IMR-90 (cell line): ENCODE measurements at regions not wholly inside any gene's neighbourhood (a gene's known extent, or its start where the extent isn't known, plus 50 kb on each side); places are given as distances from the start of the nearest gene placed in this dataset.

Source experiments
- ATAC-seq: fragments of 200-7000 bp; cut with Tn5 transposase; 2 replicates; pipeline ENCODE4 v1.9.1; 2020; ENCODE audit warnings: low read depth, mild to moderate bottlenecking, moderate library complexity
- BruUV-seq: library from RNA; stranded (reverse); fragments of 400-500 nt; replicated peaks from 2 replicates; lab custom pipeline; 2021; lab: Mats Ljungman, UMichigan
- CTCF ChIA-PET: fragments of 300-600 bp; formaldehyde crosslinking; extraction: SDS; loops from one replicate; lab custom pipeline; 2021; ENCODE audit warnings: antibody characterized with exemption; lab: Yijun Ruan, JAX
- POLR2A ChIA-PET: fragments of 300-600 bp; sonication (Branson Sonifier 250); formaldehyde crosslinking; loops from one replicate; lab custom pipeline; 2022; ENCODE audit warnings: antibody characterized with exemption; ENCODE audit not compliant: unreplicated experiment; lab: Charles Lee
- DNase-seq: peaks from one replicate; pipeline ENCODE4 v3.0.0; 2013
- H2AFZ ChIP-seq: replicated peaks from 2 replicates; pipeline ENCODE3; 2013; ENCODE audit warnings: low read length, mild to moderate bottlenecking; ENCODE audit not compliant: poor library complexity
- H2AK5ac ChIP-seq: 2 replicates; pipeline ENCODE4 v1.6.1; 2013; ENCODE audit warnings: low read depth, low read length, inconsistent platforms
- H2AK9ac ChIP-seq: replicated peaks from 2 replicates; pipeline ENCODE3; 2013; ENCODE audit warnings: mild to moderate bottlenecking, low read depth, low read length, moderate library complexity; ENCODE audit not compliant: poor library complexity
- H2BK120ac ChIP-seq: 2 replicates; pipeline ENCODE4 v1.6.1; 2013; ENCODE audit warnings: low read depth, low read length, inconsistent platforms
- H2BK15ac ChIP-seq: 3 replicates; pipeline ENCODE4 v1.6.1; 2013; ENCODE audit warnings: low read depth, low read length, inconsistent platforms
- H2BK20ac ChIP-seq: 2 replicates; pipeline ENCODE4 v1.6.1; 2013; ENCODE audit warnings: low read depth, mild to moderate bottlenecking, inconsistent platforms, low read length, moderate library complexity
- H2BK5ac ChIP-seq: 2 replicates; pipeline ENCODE4 v1.6.1; 2013; ENCODE audit warnings: mild to moderate bottlenecking, low read depth, low read length, inconsistent platforms; ENCODE audit not compliant: poor library complexity, severe bottlenecking
- H3K14ac ChIP-seq: replicated peaks from 2 replicates; pipeline ENCODE4 v1.6.1; 2013; ENCODE audit warnings: low read depth, low read length, inconsistent platforms
- H3K18ac ChIP-seq: 2 replicates; pipeline ENCODE4 v1.6.1; 2013; ENCODE audit warnings: low read depth, low read length, control low read depth
- H3K23ac ChIP-seq: 2 replicates; pipeline ENCODE4 v1.6.1; 2013; ENCODE audit warnings: low read depth, low read length, inconsistent platforms
- H3K27ac ChIP-seq: 2 replicates; pipeline ENCODE4 v1.5.1; 2013; ENCODE audit warnings: mild to moderate bottlenecking, control low read depth, low read length; ENCODE audit not compliant: insufficient read depth
- H3K27me3 ChIP-seq: 2 replicates; pipeline ENCODE4 v1.6.1; 2013; ENCODE audit warnings: low read length; ENCODE audit not compliant: control insufficient read depth, insufficient read depth
- H3K36me3 ChIP-seq: 2 replicates; pipeline ENCODE4 v1.6.1; 2013; ENCODE audit warnings: low read length, mixed read lengths; ENCODE audit not compliant: control insufficient read depth, insufficient read depth
- H3K4ac ChIP-seq: 2 replicates; pipeline ENCODE4 v1.6.1; 2013; ENCODE audit warnings: low read depth, low read length, inconsistent platforms
- H3K4me1 ChIP-seq: 2 replicates; pipeline ENCODE4 v1.6.1; 2013; ENCODE audit warnings: low read length, mixed read lengths; ENCODE audit not compliant: control insufficient read depth, insufficient read depth
- H3K4me2 ChIP-seq: 2 replicates; pipeline ENCODE4 v1.6.1; 2013; ENCODE audit warnings: low read depth, mild to moderate bottlenecking, control low read depth, low read length, moderate library complexity
- H3K4me3 ChIP-seq: 2 replicates; pipeline ENCODE4 v1.5.1; 2013; ENCODE audit warnings: low read depth, mild to moderate bottlenecking, control low read depth, low read length, moderate library complexity; ENCODE audit not compliant: insufficient read depth
- H3K56ac ChIP-seq: 2 replicates; pipeline ENCODE4 v1.6.1; 2013; ENCODE audit warnings: low read length, inconsistent platforms; ENCODE audit not compliant: insufficient read depth; ENCODE audit errors: extremely low read depth
- H3K79me1 ChIP-seq, 2 experiments: 2 replicates each; pipeline ENCODE4 v1.6.1; 2013; ENCODE audit warnings: low read length in 2 of 2, inconsistent platforms in 1 of 2, low read depth in 1 of 2
- H3K9ac ChIP-seq: 2 replicates; pipeline ENCODE4 v1.6.1; 2013; ENCODE audit warnings: low read depth, low read length, control low read depth
- H3K9me1 ChIP-seq: 2 replicates; pipeline ENCODE4 v1.6.1; 2013; ENCODE audit warnings: low read length, inconsistent platforms; ENCODE audit not compliant: insufficient read depth
- H3K9me3 ChIP-seq: 2 replicates; pipeline ENCODE4 v1.6.1; 2013; ENCODE audit warnings: low read length; ENCODE audit not compliant: control insufficient read depth, insufficient read depth
- H4K20me1 ChIP-seq: 2 replicates; pipeline ENCODE4 v1.6.1; 2013; ENCODE audit warnings: low read length, inconsistent platforms; ENCODE audit not compliant: insufficient read depth
- H4K5ac ChIP-seq: 2 replicates; pipeline ENCODE4 v1.6.1; 2013; ENCODE audit warnings: mild to moderate bottlenecking, low read depth, low read length, control low read depth
- H4K8ac ChIP-seq, 2 experiments: 2 replicates each; pipeline ENCODE4 v1.6.1; 2013; ENCODE audit warnings: low read depth in 2 of 2, low read length in 2 of 2, control low read depth in 1 of 2, inconsistent platforms in 1 of 2
- H4K91ac ChIP-seq: 2 replicates; pipeline ENCODE4 v1.6.1; 2013; ENCODE audit warnings: low read depth, low read length, inconsistent platforms; ENCODE audit not compliant: insufficient read depth
- BHLHE40 ChIP-seq: fragments of 150-350 bp; IDR thresholded peaks from 2 replicates; pipeline ENCODE4 v1.6.1; 2016; ENCODE audit warnings: mild to moderate bottlenecking, low read depth, low read length
- CEBPB ChIP-seq: IDR thresholded peaks from 2 replicates; pipeline ENCODE4 v1.6.1; 2012; ENCODE audit warnings: low read depth, low read length, improper control_type of control experiment
- CHD1 ChIP-seq: IDR thresholded peaks from 2 replicates; pipeline ENCODE4 v1.6.1; 2012; ENCODE audit warnings: low read depth, low read length, improper control_type of control experiment
- CTCF ChIP-seq: conservative IDR thresholded peaks from 2 replicates; pipeline ENCODE4 v1.5.1; 2012; ENCODE audit warnings: mild to moderate bottlenecking, low read depth, low read length, improper control_type of control experiment
- ELK1 ChIP-seq: fragments of 150-350 bp; IDR thresholded peaks from 2 replicates; pipeline ENCODE4 v1.6.1; 2016; ENCODE audit warnings: low read depth, mild to moderate bottlenecking, low read length, moderate library complexity, borderline replicate concordance
- FOS ChIP-seq: fragments of 150-350 bp; IDR thresholded peaks from 2 replicates; pipeline ENCODE4 v1.6.1; 2016; ENCODE audit warnings: low read depth, low read length
- MXI1 ChIP-seq: IDR thresholded peaks from 2 replicates; pipeline ENCODE4 v1.6.1; 2012; ENCODE audit warnings: low read depth, mild to moderate bottlenecking, low read length, moderate library complexity, borderline replicate concordance
- NFE2L2 ChIP-seq: fragments of 150-350 bp; IDR thresholded peaks from 2 replicates; pipeline ENCODE4 v1.6.1; 2016; ENCODE audit warnings: low read depth, mild to moderate bottlenecking, low read length
- RAD21 ChIP-seq: IDR thresholded peaks from 2 replicates; pipeline ENCODE4 v1.6.1; 2012; ENCODE audit warnings: low read length, improper control_type of control experiment
- RCOR1 ChIP-seq: IDR thresholded peaks from 2 replicates; pipeline ENCODE4 v1.6.1; 2012; ENCODE audit warnings: mild to moderate bottlenecking, low read length, improper control_type of control experiment; ENCODE audit not compliant: insufficient replicate concordance
- RFX5 ChIP-seq: IDR thresholded peaks from 2 replicates; pipeline ENCODE4 v1.8.0; 2012; ENCODE audit warnings: low read depth, mild to moderate bottlenecking, low read length, moderate library complexity
- SMC3 ChIP-seq: fragments of 150-350 bp; IDR thresholded peaks from 2 replicates; pipeline ENCODE4 v1.6.1; 2016; ENCODE audit warnings: low read depth, mild to moderate bottlenecking, antibody characterized with exemption, low read length, moderate library complexity
- USF2 ChIP-seq: fragments of 150-350 bp; IDR thresholded peaks from 2 replicates; pipeline ENCODE4 v1.6.1; 2017; ENCODE audit warnings: mild to moderate bottlenecking, antibody characterized with exemption, low read length, low read depth
- WGBS, 2 experiments: methylation state at CpG; one replicate each; pipeline versions ENCODE4 v1.1.5 to v1.1.7; 2013; ENCODE audit warnings: missing lambda C conversion rate in 2 of 2; ENCODE audit not compliant: insufficient read length in 1 of 2; ENCODE audit errors: extremely low coverage in 2 of 2; 5-methylcytosine and 5-hydroxymethylcytosine counted together
- dilution Hi-C: fragments of 300-500 bp; cut with HindIII; formaldehyde crosslinking; loops from one replicate; pipeline ENCODE4 v1.14.3; 2018; ENCODE audit warnings: low sequenced_read_pairs; ENCODE audit not compliant: unreplicated experiment
- in situ Hi-C: fragments of 300-500 bp; cut with MboI; formaldehyde crosslinking; loops from 3 replicates; pipeline ENCODE4 v1.14.3; 2019; ENCODE audit warnings: low sequenced_read_pairs, inconsistent platforms, mixed read lengths
- intact Hi-C: fragments of 100-400 bp; cut with micrococcal nuclease; formaldehyde crosslinking; loops from 2 replicates; pipeline ENCODE4 v1.10.0; 2022

GRCh38 chr12:42741771-42742510 is 152.4 kb upstream of the PRICKLE1 start:
- Histone ChIP-seq H3K4me1 (peaks cover 7% of the 10 kb centered on the region), H3K9me1 (no peaks in the 10 kb centered on the region), H2BK15ac (no peak overlapping the region), H3K9ac (no peak overlapping the region), H3K27me3 (no peaks in the 10 kb centered on the region), H4K5ac (0 out of 2 replicates have a peak overlapping the region, but pooled peaks have one; percentile 15), H3K4ac (no peak overlapping the region; the same call in 1 of the 2 replicates), H4K91ac (no peak overlapping the region), H3K27ac (no peak overlapping the region), H2AK5ac (no peak overlapping the region; the same call in 1 of the 2 replicates), H2BK5ac (peak overlapping the region; percentile 59), H3K9me3 (peaks cover 6% of the 10 kb centered on the region), H3K23ac (no peak overlapping the region), H3K4me2 (peak overlapping the region; percentile 25; the same call in 1 of the 2 replicates), H2AFZ (no peak overlapping the region), H2BK120ac (peak overlapping the region; percentile 71; the same call in 1 of the 2 replicates), H3K79me1 (no peaks in the 10 kb centered on the region; a peak in 1 of 4 replicates), H3K14ac (0 out of 2 replicates have a peak overlapping the region, but pooled peaks have one; percentile 53), H4K8ac (0 out of 4 replicates have a peak overlapping the region, but pooled peaks of 1 of the 2 experiments have one; percentile 31), H2BK20ac (peak overlapping the region; percentile 60; the same call in 1 of the 2 replicates), H4K20me1 (no peaks in the 10 kb centered on the region), H3K4me3 (no peak overlapping the region), H2AK9ac (no peak overlapping the region), H3K36me3 (no peaks in the 10 kb centered on the region), H3K18ac (peak overlapping the region; percentile 56; the same call in 1 of the 2 replicates), H3K56ac (no peak overlapping the region)
- ChIA-PET CTCF (no interaction called here), POLR2A (no interaction called here)
- DNase-seq (peak; percentile 84), ATAC-seq (peak; percentile 88)
- BruUV-seq = no TSS peak
- intact Hi-C loops (no loop called here), dilution Hi-C loops (no loop called here), in situ Hi-C loops (no loop called here)
- WGBS, 2 experiments = no CpG with 5 or more reads among the region's 7 CpGs
- TF ChIP-seq NFE2L2 = no peak
- no peak for TF ChIP-seq RAD21
- 0 out of 2 replicates have a peak, but pooled peaks have one; percentile 11 for TF ChIP-seq USF2
- TF ChIP-seq SMC3 = no peak
- TF ChIP-seq RCOR1 = no peak
- no peak for TF ChIP-seq ELK1
- TF ChIP-seq CHD1 = no peak
- no peak for TF ChIP-seq BHLHE40
- TF ChIP-seq FOS = peak; percentile 58; the same call in 1 of the 2 replicates
- no peak for TF ChIP-seq MXI1
- TF ChIP-seq CEBPB = no peak
- no peak for TF ChIP-seq RFX5
- TF ChIP-seq CTCF = no peak
